A549 (cell line): ENCODE measurements at regions not wholly inside any gene's neighbourhood (a gene's known extent, or its start where the extent isn't known, plus 50 kb on each side); places are given as distances from the start of the nearest gene placed in this dataset.

ENCODE experiments used
- CTCF ChIP-seq: fragments of >200 bp; sonication (Bioruptor Twin); formaldehyde crosslinking; IDR thresholded peaks from 3 replicates; pipeline ENCODE4 v1.5.1; 2016
- ELK1 ChIP-seq: fragments of 150-350 bp; IDR thresholded peaks from 2 replicates; pipeline ENCODE4 v1.6.1; 2014; ENCODE audit warnings: low read depth, mild to moderate bottlenecking, low read length
- EP300 ChIP-seq, 2 experiments: fragments of >200 bp; sonication (Bioruptor Twin); formaldehyde crosslinking; IDR thresholded peaks; 2 replicates in 1 of 2; 3 replicates in 1 of 2; pipeline ENCODE4 v1.6.1; 2016 to 2017
- ESRRA ChIP-seq: fragments of 150-350 bp; IDR thresholded peaks from 2 replicates; pipeline ENCODE4 v1.6.1; 2014; ENCODE audit warnings: mild to moderate bottlenecking, low read length, borderline replicate concordance
- MYC ChIP-seq: IDR thresholded peaks from 2 replicates; pipeline ENCODE4 v1.6.1; 2012; ENCODE audit warnings: mild to moderate bottlenecking, inconsistent platforms, low read length, improper control_type of control experiment, borderline replicate concordance
- RAD21 ChIP-seq, 2 experiments: fragments of >200 bp in 1 of 2; sonication (Bioruptor Twin) in 1 of 2; formaldehyde crosslinking in 1 of 2; IDR thresholded peaks in 1 of 2; conservative IDR thresholded peaks in 1 of 2; 2 replicates in 1 of 2; 3 replicates in 1 of 2; pipeline ENCODE4 v1.6.1; 2012 to 2018; ENCODE audit warnings: inconsistent platforms in 1 of 2
- REST ChIP-seq: fragments of 200-600 bp; sonication (generic); IDR thresholded peaks from 2 replicates; pipeline ENCODE4 v1.6.1; 2016; ENCODE audit warnings: antibody characterized with exemption, mild to moderate bottlenecking, moderate library complexity
- ZSCAN20 ChIP-seq: fragments of 250-450 bp; sonication (Bioruptor Pico); IDR thresholded peaks from 2 replicates; pipeline ENCODE4 v1.8.0; 2022; ENCODE audit warnings: mild to moderate bottlenecking, moderate library complexity

GRCh38 chr15:97153356-97153965 is 807.0 kb upstream of the ARRDC4 start:
- TF ChIP-seq RAD21 (conservative IDR thresholded peaks at IDR 0.05 in 1 of 2, IDR thresholded peaks at IDR 0.05 in 1 of 2) = no peak
- TF ChIP-seq REST = no peak
- TF ChIP-seq MYC = no peak
- TF ChIP-seq ESRRA = no peak
- no peak for TF ChIP-seq CTCF
- TF ChIP-seq EP300 (IDR thresholded peaks at IDR 0.05) = no peak
- no peak for TF ChIP-seq ZSCAN20 (CRISPR knock-in tag)
- no peak for TF ChIP-seq ELK1
